HG02610 (cell line): ENCODE measurements at regions not wholly inside any gene's neighbourhood (a gene's known extent, or its start where the extent isn't known, plus 50 kb on each side); places are given as distances from the start of the nearest gene placed in this dataset.

Source experiments
- ATAC-seq: cut with Tn5 transposase; IDR thresholded peaks from one replicate; pipeline ENCODE4 v1.9.1; 2021; ENCODE audit warnings: mild to moderate bottlenecking, moderate library complexity; ENCODE audit not compliant: unreplicated experiment

DNA sequence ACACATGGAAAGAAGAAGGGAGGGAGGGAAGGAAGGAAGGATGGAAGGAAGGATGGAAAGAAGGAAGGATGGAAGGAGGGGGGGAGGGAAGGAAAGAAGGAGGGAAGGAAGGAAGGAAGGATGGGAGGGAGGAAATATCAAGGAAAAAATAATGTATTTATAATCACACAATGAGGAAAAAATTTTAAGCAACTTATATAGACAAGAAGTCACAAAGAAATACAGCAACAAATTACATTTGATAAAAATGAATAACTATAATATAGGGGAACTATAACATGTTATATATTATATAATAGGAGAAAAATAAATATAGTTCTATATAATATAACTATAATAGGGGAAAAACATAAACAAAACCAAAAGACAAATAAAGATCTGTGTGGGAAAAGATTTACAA lies 441.8 kb downstream of the LRATD1 start:
- no peak for ATAC-seq

DNA sequence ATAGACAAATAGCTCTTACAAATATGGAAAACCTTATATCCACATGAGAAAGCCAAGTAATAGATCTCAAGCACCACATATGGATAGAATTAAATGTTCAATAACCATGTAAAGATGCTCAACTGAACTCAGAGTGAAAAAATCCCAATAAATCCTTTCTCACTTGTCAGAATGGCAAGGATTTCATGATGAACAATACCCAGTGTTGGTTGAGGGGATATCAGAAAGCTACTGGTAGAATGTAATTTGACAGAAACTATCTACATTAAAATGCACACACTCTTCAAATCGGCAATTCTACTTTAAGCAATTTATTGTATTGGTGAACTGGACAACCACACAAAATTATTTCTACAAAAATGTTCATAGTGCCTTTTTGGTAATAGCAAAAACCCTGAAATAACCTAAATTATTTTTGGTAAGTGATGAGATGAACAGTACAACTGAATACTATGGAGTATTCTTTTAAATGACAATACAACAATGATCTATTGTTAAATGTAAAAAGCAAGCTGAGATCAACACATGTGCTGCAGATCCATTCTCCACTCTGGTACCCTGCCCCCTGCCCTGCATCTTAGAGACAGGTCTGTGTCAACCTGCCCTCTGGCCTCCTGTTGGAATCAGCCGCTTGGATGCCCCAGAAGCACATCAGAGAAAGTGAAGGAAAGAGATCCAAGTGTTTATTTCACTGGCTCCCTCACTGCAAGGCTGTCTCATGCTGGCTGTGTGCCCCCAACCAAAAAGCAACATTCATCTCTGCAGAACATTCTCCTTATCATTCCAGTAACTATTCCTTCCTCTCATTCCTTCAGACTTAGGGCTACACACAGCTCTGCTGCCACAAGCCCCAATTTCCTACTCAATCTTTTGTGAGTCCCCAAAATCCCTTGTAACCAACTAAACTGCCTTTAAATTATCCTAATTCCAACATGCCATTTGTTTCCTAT lies 442.5 kb downstream of the LRATD1 start:
- ATAC-seq = no peak

- ATAC-seq = no peak
Measured at GRCh38 chr2:15076668-15077067, 444.2 kb downstream of the LRATD1 start.

DNA sequence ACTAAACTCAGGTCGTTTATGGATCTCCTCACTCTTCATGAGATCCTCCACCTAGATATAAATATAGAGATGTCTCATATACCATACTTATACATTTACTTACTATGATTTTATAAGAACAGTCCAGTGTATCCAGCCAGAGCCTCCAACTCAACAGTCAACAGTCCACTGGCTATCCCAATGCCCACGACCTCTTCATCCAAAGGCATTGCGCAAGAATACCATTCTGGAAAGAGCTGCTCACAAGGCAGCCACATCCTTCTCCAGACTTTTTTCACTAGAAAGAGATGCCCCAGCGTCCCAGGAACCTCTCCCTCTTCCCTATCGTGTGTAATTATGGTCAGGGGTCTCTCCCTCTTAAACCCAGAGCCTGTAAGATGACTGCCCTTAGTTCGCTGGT lies 448.8 kb downstream of the LRATD1 start:
- ATAC-seq = no peak

GRCh38 chr2:15082105-15083058 lies 449.9 kb downstream of the LRATD1 start:
- no peak for ATAC-seq

- ATAC-seq = no peak
Measured at GRCh38 chr2:15084826-15085489, 452.4 kb downstream of the LRATD1 start.

DNA sequence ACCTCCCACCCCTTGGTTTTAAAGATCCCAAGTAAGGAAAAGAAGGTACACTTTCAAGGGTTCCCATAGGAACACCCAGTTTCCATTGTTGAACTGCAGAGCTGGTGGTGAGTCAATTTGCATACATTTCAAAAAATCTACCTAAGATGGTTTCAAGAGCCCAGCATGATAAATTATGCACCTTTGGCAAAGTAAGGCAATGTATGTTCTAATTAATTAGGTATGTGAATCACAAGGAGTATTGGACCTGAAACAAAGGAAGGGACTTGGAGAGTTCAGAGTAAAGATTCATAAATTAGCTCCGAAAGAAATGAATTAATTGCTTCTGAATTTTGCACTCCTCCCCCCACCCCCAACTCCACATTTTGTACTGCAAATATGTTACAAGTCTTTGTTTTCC lies 459.7 kb downstream of the LRATD1 start:
- ATAC-seq = no peak

DNA sequence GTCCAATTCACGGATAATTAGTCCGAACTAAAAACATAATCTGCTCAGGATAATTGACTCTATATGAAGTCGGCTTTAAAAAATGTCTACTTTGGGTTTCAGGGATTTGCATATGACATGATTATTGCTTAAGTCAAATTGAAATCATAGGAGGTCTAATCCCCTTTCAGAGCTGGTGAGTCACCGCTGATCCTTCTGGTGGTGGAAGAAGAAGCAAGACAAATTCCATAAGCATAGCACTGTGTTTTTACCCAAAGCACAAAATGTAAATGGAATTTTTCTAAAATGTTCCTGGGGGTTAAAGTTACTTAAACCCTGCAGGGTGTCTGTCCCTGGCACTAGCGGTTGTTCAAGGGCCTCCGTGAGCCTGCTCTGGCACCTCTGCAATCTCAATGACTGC lies 460.2 kb downstream of the LRATD1 start:
- ATAC-seq = no peak

DNA sequence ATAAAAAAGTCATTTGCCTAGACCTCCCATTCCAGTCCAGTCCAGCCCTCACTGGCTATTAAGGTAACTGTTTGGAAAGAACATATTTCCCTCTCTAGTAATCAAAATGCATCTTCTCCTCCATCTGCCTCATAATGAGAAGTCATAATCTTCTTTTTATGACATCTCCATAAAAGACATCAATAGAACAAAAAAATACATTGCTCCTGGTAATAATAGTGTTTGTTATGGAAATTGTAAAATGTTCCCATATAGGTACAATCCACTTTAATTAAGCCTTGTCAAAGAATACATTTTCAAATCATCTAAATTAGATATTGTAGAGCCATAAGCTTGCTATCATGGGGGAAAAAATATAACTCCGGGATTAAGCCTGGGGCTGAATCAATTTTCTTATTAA lies 461.6 kb downstream of the LRATD1 start:
- no peak for ATAC-seq

DNA sequence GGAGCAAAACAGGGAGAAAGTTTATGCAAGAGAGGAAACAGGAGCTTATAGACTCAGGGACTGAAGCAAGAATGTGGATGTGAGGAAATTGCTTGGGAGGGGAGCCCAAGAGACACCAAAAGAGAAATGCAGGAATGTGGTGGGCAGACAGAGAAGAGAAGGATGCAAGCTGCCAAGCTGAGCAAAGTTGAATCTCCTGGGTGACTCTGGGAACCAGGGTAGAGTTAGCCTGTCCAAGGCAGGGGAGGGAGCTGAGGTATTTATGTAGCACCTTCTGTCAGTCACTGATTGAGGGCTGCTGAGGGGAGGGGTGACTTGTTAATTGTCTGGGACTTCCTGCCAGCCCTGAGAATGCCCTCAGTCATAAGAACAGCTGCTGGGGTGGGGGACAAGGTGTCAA lies 464.3 kb downstream of the NBAS start:
- ATAC-seq = no peak

- no peak for ATAC-seq
Measured at GRCh38 chr2:15107137-15107536, 454.0 kb downstream of the NBAS start.

GRCh38 chr2:15111718-15112117 lies 449.4 kb downstream of the NBAS start:
- ATAC-seq = no peak

DNA sequence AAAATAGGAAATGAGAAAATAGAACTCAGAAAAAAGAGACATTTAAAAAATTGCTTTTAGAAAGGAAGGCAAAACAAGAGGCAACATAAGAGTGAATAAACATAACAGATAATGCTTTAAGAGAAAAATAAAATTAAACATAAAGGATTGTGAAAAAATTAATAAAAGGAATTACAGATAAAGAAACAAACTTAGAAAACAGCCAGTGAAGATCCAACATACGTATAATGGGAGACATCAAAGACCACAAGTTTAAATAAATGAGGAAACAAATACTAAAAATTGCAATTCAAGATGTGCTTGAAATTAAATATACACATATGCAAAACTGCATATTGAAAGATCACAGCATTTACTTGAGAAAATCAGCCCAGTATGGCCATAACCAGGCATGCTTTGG lies 448.9 kb downstream of the NBAS start:
- no peak for ATAC-seq

- ATAC-seq = no peak
Measured at GRCh38 chr2:15115776-15116175, 445.4 kb downstream of the NBAS start.

DNA sequence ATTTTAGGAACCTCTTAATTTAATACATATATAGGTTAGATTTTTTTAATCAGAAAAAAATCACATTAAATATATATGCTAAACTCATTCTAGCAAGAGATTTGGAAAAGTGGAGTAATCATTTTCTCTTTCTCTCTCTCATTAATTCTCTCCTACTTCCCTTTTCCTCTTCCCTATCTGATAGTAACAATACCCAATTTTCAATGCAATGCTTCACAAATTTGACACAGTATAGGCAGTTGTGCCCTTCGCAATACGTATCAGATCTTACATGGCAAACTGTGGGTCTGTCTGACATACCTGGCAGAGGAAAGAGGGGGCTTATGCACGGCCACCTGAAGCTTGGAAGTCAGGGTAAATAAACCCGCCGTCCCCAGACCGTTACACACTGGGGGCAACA lies 444.3 kb downstream of the NBAS start:
- no peak for ATAC-seq
